CD4-positive, alpha-beta T cell treated with Interleukin-6 for 4 hours (primary cell): ENCODE measurements at regions not wholly inside any gene's neighbourhood (a gene's known extent, or its start where the extent isn't known, plus 50 kb on each side); places are given as distances from the start of the nearest gene placed in this dataset.

Source experiments
- DNase-seq: peaks from one replicate; pipeline ENCODE4 v3.0.0-alpha.2; 2020; ENCODE audit warnings: mixed read lengths

DNA sequence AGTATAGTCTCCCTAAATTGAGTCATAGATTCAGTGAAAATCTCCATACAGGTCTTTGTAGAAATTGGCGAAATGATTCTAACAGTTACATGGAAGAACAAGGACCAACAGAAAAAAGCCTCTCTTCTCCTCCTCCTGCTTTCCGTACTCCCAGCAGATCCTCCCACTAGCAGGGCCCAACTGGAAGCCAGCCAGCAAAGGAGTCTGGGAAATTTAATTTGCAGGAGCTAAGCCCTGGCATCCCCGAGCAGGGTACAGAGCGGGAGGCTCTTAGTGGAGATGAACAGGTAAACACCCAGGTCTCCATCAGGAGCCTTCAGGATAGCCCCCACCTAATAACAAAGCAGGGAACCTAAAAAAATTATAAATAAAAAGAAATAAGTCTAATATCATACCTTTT is 1473.8 kb downstream of the TBC1D22A start:
- DNase-seq: no peak

- no peak for DNase-seq
These were observed 1473.3 kb downstream of the TBC1D22A start for GRCh38 chr22:48235744-48236143.

DNA sequence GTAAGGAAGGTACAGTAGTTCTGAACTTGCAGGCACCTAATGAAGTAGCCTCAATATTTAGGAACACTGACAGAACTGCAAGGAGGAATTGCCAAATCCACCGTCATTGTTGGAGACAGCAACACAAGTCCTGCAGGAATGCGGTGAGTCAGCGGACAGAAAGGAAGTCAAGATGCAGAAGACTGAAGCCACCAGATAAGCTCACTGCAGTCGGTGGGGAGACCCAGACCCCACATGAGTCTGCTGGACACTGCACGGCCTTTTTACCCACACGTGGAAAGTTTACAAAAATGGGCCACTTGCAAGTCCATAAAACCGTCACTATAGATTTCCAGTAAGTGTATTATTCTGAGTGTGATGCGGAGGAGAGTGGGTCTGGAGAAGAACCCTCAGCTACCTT is 1471.6 kb downstream of the TBC1D22A start:
- DNase-seq: no peak

- DNase-seq: no peak
These were observed 1471.1 kb downstream of the TBC1D22A start for GRCh38 chr22:48233586-48233985.

DNA sequence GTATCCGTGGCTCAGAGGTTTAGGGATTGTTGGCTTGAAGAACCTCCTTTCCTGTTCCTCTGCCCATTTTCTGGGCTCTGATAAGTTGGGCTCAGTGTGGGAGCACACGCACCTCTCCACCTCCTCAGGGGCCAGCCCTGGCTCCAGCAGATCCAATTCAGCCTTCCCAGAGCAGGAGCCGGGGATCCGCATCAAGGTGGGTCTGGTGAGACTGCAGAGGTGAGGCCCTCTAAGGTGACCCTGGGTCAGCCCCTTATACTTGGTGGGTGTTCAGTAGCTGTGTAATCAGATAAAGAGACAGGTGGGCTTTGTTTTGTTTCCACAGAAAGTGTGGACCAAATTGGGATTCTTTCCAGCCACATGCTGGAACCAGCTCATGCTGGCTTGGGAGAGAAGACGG is 1466.0 kb downstream of the TBC1D22A start:
- DNase-seq: no peak

GRCh38 chr22:48227341-48228018 is 1465.0 kb downstream of the TBC1D22A start:
- no peak for DNase-seq

DNA sequence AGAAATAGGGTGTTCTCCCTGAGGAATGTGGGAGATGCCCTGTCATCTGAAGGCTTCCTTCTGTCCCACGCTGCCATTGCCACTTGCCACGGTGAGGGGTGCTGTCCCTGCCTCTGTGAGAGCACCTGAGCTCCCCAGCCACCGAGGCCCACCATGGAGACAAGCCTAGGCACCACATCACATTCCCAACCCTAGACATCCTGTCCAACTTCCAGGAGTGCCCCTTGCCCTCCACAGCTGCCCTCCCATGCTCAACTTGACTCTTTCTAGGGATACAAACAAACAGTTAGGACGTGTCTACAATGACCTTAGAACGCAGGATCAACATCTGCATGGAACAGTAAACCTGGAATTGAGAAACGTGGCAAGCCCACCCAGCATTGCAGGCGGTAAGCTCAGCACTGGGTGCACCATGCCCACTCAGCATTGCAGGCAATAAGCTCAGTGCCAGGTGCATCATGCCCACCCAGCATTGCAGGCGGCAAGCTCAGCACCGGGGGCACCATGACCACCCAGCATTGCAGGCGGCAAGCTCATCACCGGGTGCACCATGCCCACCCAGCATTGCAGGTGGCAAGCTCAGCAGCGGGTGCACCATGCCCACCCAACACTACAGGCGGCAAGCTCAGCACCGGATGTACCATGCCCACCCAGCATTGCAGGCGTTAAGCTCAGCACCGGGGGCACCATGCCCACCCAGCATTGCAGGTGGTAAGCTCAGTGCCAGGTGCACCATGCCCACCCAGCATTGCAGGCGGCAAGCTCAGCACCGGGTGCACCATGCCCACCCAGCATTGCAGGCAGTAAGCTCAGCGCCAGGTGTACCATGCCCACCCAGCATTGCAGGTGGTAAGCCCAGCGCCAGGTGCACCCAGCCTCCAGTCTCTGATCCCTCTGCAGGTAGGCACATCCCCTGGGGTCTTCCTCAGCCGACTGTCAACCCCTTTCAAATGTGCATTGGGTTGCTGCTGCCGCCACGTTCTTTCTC is 1463.9 kb downstream of the TBC1D22A start:
- no peak for DNase-seq

GRCh38 chr22:48224332-48224731 is 1461.9 kb downstream of the TBC1D22A start:
- no peak for DNase-seq

DNA sequence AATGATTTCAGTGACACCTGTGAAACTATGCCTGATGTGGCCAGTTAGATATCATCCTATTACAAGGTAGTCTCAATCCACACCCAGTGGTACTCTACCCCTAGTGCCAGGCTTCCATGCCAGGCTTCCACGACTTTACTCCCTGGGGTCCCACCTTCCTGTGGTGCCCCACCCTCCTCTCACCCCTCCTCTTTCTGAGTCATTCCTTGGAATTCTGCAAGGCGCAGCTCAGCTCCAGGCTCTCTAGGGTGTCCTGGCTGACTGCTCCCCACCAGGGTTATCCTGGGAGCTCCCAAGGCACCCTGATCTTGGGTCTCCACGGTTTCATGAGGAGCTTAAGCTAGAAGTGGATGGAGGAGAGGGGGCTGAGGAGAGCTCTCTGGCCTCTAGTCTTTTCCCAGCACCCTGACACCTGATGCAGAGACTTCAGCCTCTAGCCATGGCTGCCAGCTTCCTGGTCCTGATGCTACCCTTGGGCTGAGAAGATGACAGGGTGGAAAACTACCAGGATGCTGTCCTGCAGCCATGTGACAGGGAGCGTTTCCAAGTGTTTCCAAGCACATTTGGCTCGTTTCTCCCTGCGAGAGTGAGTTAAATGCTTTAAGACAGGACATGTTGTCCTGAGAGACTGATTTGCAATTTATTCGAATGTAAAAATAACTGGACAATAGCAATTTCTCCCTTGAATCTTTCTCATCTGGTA is 1461.2 kb downstream of the TBC1D22A start:
- no peak for DNase-seq

DNA sequence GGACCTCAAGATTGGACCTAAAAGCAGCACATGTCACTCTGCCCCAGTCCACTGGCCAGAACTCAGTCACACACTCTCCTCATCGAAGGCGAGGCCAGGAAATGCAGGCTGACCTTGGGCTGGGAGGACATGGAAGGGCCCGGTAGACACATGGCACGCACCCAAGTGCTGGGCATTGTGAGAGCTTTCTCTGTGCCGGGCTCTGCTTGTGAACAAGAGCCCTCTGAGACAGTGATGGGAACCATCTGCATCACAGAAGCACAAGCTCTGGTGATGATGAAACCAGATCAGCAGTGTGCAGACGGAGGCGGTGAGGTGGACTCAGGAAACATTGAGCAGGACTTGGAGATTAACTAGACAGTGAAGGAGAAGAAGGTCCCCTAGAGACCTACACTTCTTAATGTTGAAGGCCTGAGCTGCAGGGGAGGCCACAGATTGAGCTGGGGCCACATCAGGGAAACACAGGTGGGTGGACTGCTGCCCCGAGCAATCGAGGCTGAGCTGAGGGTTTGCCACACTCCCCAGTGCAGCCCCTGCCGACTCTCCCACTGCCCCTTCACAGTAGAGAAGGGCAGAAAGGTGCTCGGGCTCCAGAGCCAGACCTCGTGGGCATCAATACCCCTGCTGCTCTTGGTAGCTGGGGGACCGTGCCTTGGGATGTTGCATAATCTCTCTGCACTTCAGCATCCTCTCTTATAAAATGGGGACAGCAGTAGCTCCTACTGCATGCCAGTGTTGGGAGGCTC is 1460.5 kb downstream of the TBC1D22A start:
- DNase-seq: no peak

- DNase-seq: no peak
These were observed 1456.5 kb downstream of the TBC1D22A start for GRCh38 chr22:48218889-48219420.

GRCh38 chr22:48217596-48217995 is 1455.1 kb downstream of the TBC1D22A start:
- DNase-seq: no peak

- no peak for DNase-seq
These were observed 1450.3 kb downstream of the TBC1D22A start for GRCh38 chr22:48212727-48213126.

- DNase-seq: no peak
These were observed 1448.4 kb downstream of the TBC1D22A start for GRCh38 chr22:48210812-48211211.

DNA sequence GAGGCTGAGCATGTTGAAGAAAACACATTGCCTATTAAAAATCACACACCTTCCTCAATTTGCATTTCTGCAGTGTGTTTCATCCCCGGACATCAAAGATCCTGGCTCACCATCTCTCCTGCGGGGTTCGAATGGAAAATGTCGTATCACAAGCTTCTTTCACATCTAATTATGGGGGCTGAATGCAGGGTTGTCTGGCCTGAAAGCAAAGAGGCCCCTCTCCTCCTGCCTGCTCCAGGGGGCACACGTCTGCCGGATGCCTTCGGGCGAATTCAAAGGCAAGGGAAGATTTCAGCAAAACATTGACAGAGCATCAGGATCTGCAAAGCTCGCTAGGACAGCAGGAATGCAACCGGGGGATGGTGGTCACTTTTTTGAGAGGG is 1447.7 kb downstream of the TBC1D22A start:
- no peak for DNase-seq

- DNase-seq: no peak
These were observed 1447.2 kb downstream of the TBC1D22A start for GRCh38 chr22:48209473-48210197.

- DNase-seq: no peak
These were observed 1446.4 kb downstream of the TBC1D22A start for GRCh38 chr22:48208894-48209293.

- no peak for DNase-seq
These were observed 1445.6 kb downstream of the TBC1D22A start for GRCh38 chr22:48207919-48208535.

DNA sequence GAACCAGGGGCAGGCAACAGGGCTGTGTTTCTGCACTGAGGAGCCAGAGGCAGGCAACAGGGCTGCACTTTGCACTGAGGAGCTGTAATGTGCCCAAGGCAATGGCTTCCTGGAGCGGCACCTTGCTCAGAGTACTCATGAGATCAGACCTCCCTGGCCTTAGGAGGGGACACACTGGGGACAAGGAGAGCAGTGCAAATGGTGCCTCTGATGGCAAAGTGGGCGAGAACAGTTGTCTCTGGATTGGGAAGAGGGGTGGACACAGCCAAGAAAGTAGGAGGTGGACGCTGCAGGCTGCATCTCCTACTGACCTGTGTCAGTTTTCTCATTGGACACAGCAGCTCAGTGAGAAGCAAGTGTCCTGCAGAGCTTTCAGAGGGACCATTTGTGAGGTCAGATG is 1443.3 kb downstream of the TBC1D22A start:
- DNase-seq: no peak

DNA sequence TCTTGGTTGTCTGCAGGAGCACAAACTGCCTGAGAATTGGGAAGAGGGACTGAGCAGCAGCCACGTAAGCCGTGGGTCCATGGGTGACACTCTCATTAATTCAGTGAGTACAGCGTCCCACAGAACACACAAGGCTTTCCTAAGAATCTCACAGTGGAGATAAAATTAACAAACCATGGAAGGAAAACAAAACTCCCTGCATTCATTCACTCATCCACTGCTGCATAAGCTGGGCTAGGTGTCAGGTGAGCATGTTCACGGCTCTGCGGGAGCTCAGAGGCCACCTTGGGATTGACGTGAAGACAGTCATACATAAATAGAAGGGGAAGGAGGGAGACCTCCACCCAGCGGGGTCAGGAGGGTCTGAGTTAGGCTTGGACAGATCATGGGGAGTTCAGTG is 1442.7 kb downstream of the TBC1D22A start:
- DNase-seq: no peak

- no peak for DNase-seq
These were observed 1441.8 kb downstream of the TBC1D22A start for GRCh38 chr22:48204296-48204695.
